ENCODE measurements at regions not wholly inside any gene's neighbourhood (a gene's known extent, or its start where the extent isn't known, plus 50 kb on each side); places are given as distances from the start of the nearest gene placed in this dataset.
"Not testable (repeated sequence)": the region's sequence is repeated elsewhere in the genome, so short reads cannot be mapped to it uniquely, and the experiment has no call there.

GRCh38 chr4:187118166-187118565 lies 394.5 kb upstream of the FAT1 start:
- intact Hi-C loops (cut with micrococcal nuclease), result no loop called here

- intact Hi-C loops (cut with micrococcal nuclease), result no loop called here
Observed at GRCh38 chr4:187118602-187119120, 395.0 kb upstream of the FAT1 start.

- intact Hi-C loops (cut with micrococcal nuclease), result no loop called here
Observed at GRCh38 chr4:187124331-187124730, 400.7 kb upstream of the FAT1 start.

GRCh38 chr4:187125062-187125461 lies 401.4 kb upstream of the FAT1 start:
- intact Hi-C loops (cut with micrococcal nuclease), result no loop called here

GRCh38 chr4:187127456-187127855 lies 403.8 kb upstream of the FAT1 start:
- intact Hi-C loops (cut with micrococcal nuclease), result no loop called here

- intact Hi-C loops (cut with micrococcal nuclease), result no loop called here
Observed at GRCh38 chr4:187128222-187128621, 404.6 kb upstream of the FAT1 start.

GRCh38 chr4:187128976-187129375 lies 405.3 kb upstream of the FAT1 start:
- intact Hi-C loops (cut with micrococcal nuclease), result no loop called here

- intact Hi-C loops (cut with micrococcal nuclease), result not testable (repeated sequence)
Observed at GRCh38 chr4:187131826-187132225, 408.2 kb upstream of the FAT1 start.

- intact Hi-C loops (cut with micrococcal nuclease), result no loop called here
Observed at GRCh38 chr4:187135878-187136277, 412.2 kb upstream of the FAT1 start.

GRCh38 chr4:187139141-187139540 lies 415.5 kb upstream of the FAT1 start:
- intact Hi-C loops (cut with micrococcal nuclease), result no loop called here

- intact Hi-C loops (cut with micrococcal nuclease), result no loop called here
Observed at GRCh38 chr4:187141101-187141500, 417.4 kb upstream of the FAT1 start.

GRCh38 chr4:187149229-187149945 lies 425.7 kb upstream of the FAT1 start:
- intact Hi-C loops (cut with micrococcal nuclease), result no loop called here

GRCh38 chr4:187157380-187157958 lies 433.8 kb upstream of the FAT1 start:
- intact Hi-C loops (cut with micrococcal nuclease), result no loop called here

GRCh38 chr4:187158003-187158402 lies 434.3 kb upstream of the FAT1 start:
- intact Hi-C loops (cut with micrococcal nuclease), result no loop called here

GRCh38 chr4:187160486-187160885 lies 436.8 kb upstream of the FAT1 start:
- intact Hi-C loops (cut with micrococcal nuclease), result no loop called here

- intact Hi-C loops (cut with micrococcal nuclease), result no loop called here
Observed at GRCh38 chr4:187166886-187167512, 443.3 kb upstream of the FAT1 start.

GRCh38 chr4:187171706-187172339 lies 448.2 kb upstream of the FAT1 start:
- intact Hi-C loops (cut with micrococcal nuclease), result no loop called here

- intact Hi-C loops (cut with micrococcal nuclease), result no loop called here
Observed at GRCh38 chr4:187172340-187172761, 448.7 kb upstream of the FAT1 start.

- intact Hi-C loops (cut with micrococcal nuclease), result no loop called here
Observed at GRCh38 chr4:187174749-187175148, 451.1 kb upstream of the FAT1 start.

GRCh38 chr4:187175197-187175596 lies 451.5 kb upstream of the FAT1 start:
- intact Hi-C loops (cut with micrococcal nuclease), result no loop called here

GRCh38 chr4:187176261-187176910 lies 452.7 kb upstream of the FAT1 start:
- intact Hi-C loops (cut with micrococcal nuclease), result no loop called here

GRCh38 chr4:187178084-187178483 lies 454.4 kb upstream of the FAT1 start:
- intact Hi-C loops (cut with micrococcal nuclease), result no loop called here

All from T-helper 2 cell treated with Interferon-gamma antibody and Interleukin-4, amounts not matched to agents 100 ng/mL and 5 ng/mL, for 36 hours (primary cell).